Mesendoderm (in vitro differentiated cells): ENCODE measurements at regions not wholly inside any gene's neighbourhood (a gene's known extent, or its start where the extent isn't known, plus 50 kb on each side); places are given as distances from the start of the nearest gene placed in this dataset.

Experiments used
- DNase-seq: peaks from one replicate; pipeline ENCODE4 v3.0.0; 2013
- H2AK5ac ChIP-seq: 2 replicates; pipeline ENCODE4 v1.6.1; 2013; ENCODE audit warnings: low read length, inconsistent platforms
- H2BK120ac ChIP-seq: 2 replicates; pipeline ENCODE4 v1.6.1; 2013; ENCODE audit warnings: low read depth, mild to moderate bottlenecking, low read length, moderate library complexity, mixed read lengths
- H2BK15ac ChIP-seq: replicated peaks from 2 replicates; pipeline ENCODE4 v1.6.1; 2013; ENCODE audit warnings: low read depth, mild to moderate bottlenecking, moderate library complexity
- H2BK5ac ChIP-seq: 2 replicates; pipeline ENCODE4 v1.6.1; 2013; ENCODE audit warnings: low read length, inconsistent platforms
- H3K18ac ChIP-seq: 2 replicates; pipeline ENCODE4 v1.6.1; 2013; ENCODE audit warnings: mild to moderate bottlenecking, low read length, mixed read lengths
- H3K23ac ChIP-seq: one replicate; pipeline ENCODE4 v1.6.1; 2013; ENCODE audit warnings: low read length
- H3K27ac ChIP-seq: 2 replicates; pipeline ENCODE4 v1.5.1; 2013; ENCODE audit warnings: low read depth, mild to moderate bottlenecking, inconsistent platforms, low read length, moderate library complexity
- H3K27me3 ChIP-seq: 2 replicates; pipeline ENCODE4 v1.6.1; 2013; ENCODE audit warnings: low read length, control low read depth, mild to moderate bottlenecking, inconsistent platforms; ENCODE audit not compliant: insufficient read depth, poor library complexity
- H3K36me3 ChIP-seq: 2 replicates; pipeline ENCODE4 v1.6.1; 2013; ENCODE audit warnings: low read length, inconsistent platforms; ENCODE audit not compliant: control insufficient read depth, insufficient read depth
- H3K4ac ChIP-seq: one replicate; pipeline ENCODE4 v1.6.1; 2013; ENCODE audit warnings: low read depth, mild to moderate bottlenecking, low read length, moderate library complexity
- H3K4me1 ChIP-seq: 2 replicates; pipeline ENCODE4 v1.6.1; 2013; ENCODE audit warnings: low read depth, low read length, inconsistent platforms; ENCODE audit not compliant: control insufficient read depth
- H3K4me2 ChIP-seq: 2 replicates; pipeline ENCODE4 v1.6.1; 2013; ENCODE audit warnings: low read length
- H3K4me3 ChIP-seq: 2 replicates; pipeline ENCODE4 v1.5.1; 2013; ENCODE audit warnings: mild to moderate bottlenecking, low read length
- H3K56ac ChIP-seq: one replicate; pipeline ENCODE4 v1.6.1; 2013; ENCODE audit warnings: low read length
- H3K79me1 ChIP-seq: 2 replicates; pipeline ENCODE4 v1.6.1; 2013; ENCODE audit warnings: low read length, inconsistent platforms
- H3K79me2 ChIP-seq: 2 replicates; pipeline ENCODE4 v1.6.1; 2013; ENCODE audit warnings: mild to moderate bottlenecking, low read length; ENCODE audit not compliant: control insufficient read depth, insufficient read depth
- H3K9ac ChIP-seq: 2 replicates; pipeline ENCODE4 v1.6.1; 2013; ENCODE audit warnings: low read length, inconsistent platforms
- H4K5ac ChIP-seq: one replicate; pipeline ENCODE4 v1.6.1; 2013; ENCODE audit warnings: low read length
- H4K8ac ChIP-seq: one replicate; pipeline ENCODE4 v1.6.1; 2013; ENCODE audit warnings: low read depth, mild to moderate bottlenecking, control low read depth, low read length, moderate library complexity
- WGBS: extraction: QIAGEN DNeasy Blood & Tissue Kit; methylation state at CpG from one replicate; pipeline ENCODE4 v1.1.7; 2013; ENCODE audit warnings: low lambda C conversion rate, missing lambda C conversion rate; ENCODE audit not compliant: insufficient coverage; ENCODE audit errors: extremely low coverage; 5-methylcytosine and 5-hydroxymethylcytosine counted together

DNA sequence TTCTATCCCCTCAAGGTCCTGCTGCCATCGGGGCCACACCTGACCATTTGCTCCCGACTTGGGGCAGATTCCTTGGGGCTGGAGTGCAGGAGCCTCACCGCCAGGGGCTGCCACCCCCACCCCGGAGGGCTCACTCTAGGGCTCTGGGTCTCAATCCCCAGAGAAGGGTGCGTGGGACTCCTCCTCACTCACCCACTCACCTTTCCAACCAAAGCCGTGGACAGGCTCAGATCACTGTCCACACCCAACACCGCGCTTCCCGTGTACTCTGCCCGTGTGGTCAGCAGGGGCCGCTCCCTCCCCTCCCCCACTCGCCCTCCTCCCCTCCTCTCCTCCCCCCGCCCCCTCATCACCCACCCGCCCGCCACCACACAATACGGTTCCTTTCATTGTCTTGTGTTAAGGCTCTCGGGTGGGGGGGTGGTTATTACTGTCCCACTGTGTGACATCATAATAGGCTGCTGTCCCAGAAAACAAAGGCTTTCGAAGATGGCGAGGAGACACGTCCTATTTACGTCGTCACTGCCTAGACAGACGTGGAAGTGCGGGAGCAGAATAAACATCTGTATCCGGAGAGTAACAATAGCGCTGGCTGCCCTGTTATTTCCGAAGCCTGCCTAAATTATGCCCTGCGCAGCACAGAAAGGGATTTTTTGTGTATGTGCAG lies 85.8 kb downstream of the YTHDF1 start:
- Histone ChIP-seq H2BK15ac (no peak overlapping the region), H3K27ac (no peak overlapping the region), H3K4me1 (no peaks in the 10 kb centered on the region), H3K79me1 (no peaks in the 10 kb centered on the region), H3K18ac (no peak overlapping the region), H2AK5ac (no peak overlapping the region), H2BK120ac (no peak overlapping the region), H3K4me3 (no peak overlapping the region), H3K4me2 (peak overlapping the region; percentile 6), H3K36me3 (no peaks in the 10 kb centered on the region), H3K27me3 (no peaks in the 10 kb centered on the region), H3K4ac (no peak overlapping the region), H3K56ac (peak overlapping the region; percentile 3), H3K23ac (no peak overlapping the region), H4K8ac (no peak overlapping the region), H2BK5ac (no peak overlapping the region), H4K5ac (no peak overlapping the region), H3K9ac (no peak overlapping the region), H3K79me2 (no peaks in the 10 kb centered on the region)
- peak; percentile 7 for DNase-seq
- no CpG with 5 or more reads among the region's 28 CpGs for WGBS

DNA sequence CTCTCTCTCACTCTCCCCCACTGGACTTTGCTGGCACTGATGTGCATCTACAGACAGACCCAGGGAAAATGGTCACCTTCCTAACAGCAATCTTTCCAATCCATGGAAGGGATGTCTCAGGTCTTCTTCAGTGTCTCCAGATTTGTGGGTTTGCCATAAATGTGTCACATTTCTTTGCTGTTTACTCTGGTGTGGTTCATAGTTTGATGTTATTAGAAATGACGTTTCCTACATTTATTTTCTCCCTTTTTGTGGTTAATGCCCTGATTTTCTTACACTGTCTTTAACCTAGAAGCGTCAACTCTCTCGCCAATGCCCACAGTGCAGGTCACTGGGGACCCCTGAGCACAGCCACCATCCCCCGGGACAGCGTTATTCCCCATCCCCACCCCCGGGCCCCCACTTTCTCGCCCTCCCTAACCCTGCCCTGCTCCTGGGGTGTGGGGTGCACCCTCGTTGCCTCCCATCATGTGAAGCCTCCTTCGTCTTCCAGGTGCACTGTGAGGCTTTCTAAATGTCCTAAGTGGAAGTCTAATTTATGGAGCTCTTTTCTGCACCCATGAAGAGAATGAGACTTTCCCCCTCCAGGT lies 86.5 kb downstream of the YTHDF1 start:
- H3K79me1 ChIP-seq = no peaks in the 10 kb centered on the region
- no peak overlapping the region for H2AK5ac ChIP-seq
- WGBS = no CpG with 5 or more reads among the region's 9 CpGs
- no peak overlapping the region for H2BK120ac ChIP-seq
- no peak overlapping the region for H3K23ac ChIP-seq
- H4K5ac ChIP-seq = no peak overlapping the region
- H4K8ac ChIP-seq = no peak overlapping the region
- no peak overlapping the region for H3K4ac ChIP-seq
- no peaks in the 10 kb centered on the region for H3K79me2 ChIP-seq
- H3K18ac ChIP-seq = no peak overlapping the region
- DNase-seq = no peak
- no peak overlapping the region for H2BK5ac ChIP-seq
- H3K27ac ChIP-seq = no peak overlapping the region
- H3K36me3 ChIP-seq = no peaks in the 10 kb centered on the region
- H3K27me3 ChIP-seq = no peaks in the 10 kb centered on the region
- H3K9ac ChIP-seq = no peak overlapping the region
- H3K4me3 ChIP-seq = no peak overlapping the region
- no peaks in the 10 kb centered on the region for H3K4me1 ChIP-seq
- H3K56ac ChIP-seq = no peak overlapping the region
- no peak overlapping the region for H3K4me2 ChIP-seq
- no peak overlapping the region for H2BK15ac ChIP-seq

DNA sequence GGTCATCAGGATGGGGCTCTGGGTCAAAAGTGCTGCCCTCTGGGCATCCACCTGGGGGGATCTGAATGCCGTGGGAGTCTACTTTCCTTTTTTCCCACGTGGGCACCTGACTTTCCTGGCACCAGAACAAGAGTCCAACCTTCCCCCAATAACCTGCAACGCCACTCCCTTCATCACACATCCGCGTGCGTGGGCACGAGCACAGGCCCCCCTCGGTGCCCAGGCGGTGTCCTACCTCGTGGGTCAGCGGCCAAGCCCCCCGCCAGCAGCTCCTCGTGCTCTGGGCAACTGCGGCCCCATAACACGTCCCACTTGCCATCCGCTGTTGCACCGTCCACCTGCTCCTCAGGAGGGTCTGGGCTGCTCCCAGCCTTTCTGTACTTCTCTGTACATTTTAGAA lies 87.0 kb downstream of the YTHDF1 start:
- Histone ChIP-seq H3K4me2 (no peak overlapping the region), H2BK5ac (no peak overlapping the region), H4K8ac (no peak overlapping the region), H3K23ac (no peak overlapping the region), H2BK120ac (no peak overlapping the region), H3K56ac (no peak overlapping the region), H3K4ac (no peak overlapping the region), H3K9ac (no peak overlapping the region), H3K36me3 (no peaks in the 10 kb centered on the region), H3K79me1 (no peaks in the 10 kb centered on the region), H2AK5ac (no peak overlapping the region), H3K18ac (no peak overlapping the region), H3K27me3 (no peaks in the 10 kb centered on the region), H3K27ac (no peak overlapping the region), H3K4me3 (no peak overlapping the region), H3K79me2 (no peaks in the 10 kb centered on the region), H2BK15ac (no peak overlapping the region), H4K5ac (no peak overlapping the region), H3K4me1 (no peaks in the 10 kb centered on the region)
- no peak for DNase-seq
- no CpG with 5 or more reads among the region's 17 CpGs for WGBS

DNA sequence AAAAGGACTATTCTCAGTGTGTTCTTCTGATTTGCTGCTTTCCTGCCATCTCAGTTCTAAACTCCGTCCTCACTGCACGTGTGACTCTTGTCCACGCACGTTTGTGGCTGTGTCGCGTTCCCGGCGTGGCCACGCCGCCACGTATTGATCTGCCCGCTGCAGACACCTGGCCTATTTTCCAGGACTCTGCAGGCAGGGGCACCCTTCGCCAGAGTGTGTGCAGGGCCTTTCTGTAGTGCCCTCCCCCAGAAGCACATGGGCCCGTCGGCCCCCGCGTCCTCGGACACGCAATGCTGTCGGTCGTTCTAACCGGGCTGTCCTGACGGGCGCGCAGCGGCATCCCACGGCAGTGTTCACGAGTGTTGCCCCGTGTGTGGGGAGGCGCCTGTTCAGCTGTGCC lies 87.6 kb downstream of the YTHDF1 start:
- WGBS = no CpG with 5 or more reads among the region's 30 CpGs
- Histone ChIP-seq H3K23ac (no peak overlapping the region), H3K79me1 (no peaks in the 10 kb centered on the region), H2BK120ac (no peak overlapping the region), H3K27ac (no peak overlapping the region), H3K18ac (no peak overlapping the region), H3K9ac (no peak overlapping the region), H3K4me1 (no peaks in the 10 kb centered on the region), H3K36me3 (no peaks in the 10 kb centered on the region), H4K5ac (no peak overlapping the region), H2AK5ac (no peak overlapping the region), H3K56ac (no peak overlapping the region), H4K8ac (no peak overlapping the region), H3K4ac (no peak overlapping the region), H2BK5ac (no peak overlapping the region), H3K79me2 (no peaks in the 10 kb centered on the region), H2BK15ac (no peak overlapping the region), H3K27me3 (no peaks in the 10 kb centered on the region), H3K4me2 (no peak overlapping the region), H3K4me3 (no peak overlapping the region)
- no peak for DNase-seq

DNA sequence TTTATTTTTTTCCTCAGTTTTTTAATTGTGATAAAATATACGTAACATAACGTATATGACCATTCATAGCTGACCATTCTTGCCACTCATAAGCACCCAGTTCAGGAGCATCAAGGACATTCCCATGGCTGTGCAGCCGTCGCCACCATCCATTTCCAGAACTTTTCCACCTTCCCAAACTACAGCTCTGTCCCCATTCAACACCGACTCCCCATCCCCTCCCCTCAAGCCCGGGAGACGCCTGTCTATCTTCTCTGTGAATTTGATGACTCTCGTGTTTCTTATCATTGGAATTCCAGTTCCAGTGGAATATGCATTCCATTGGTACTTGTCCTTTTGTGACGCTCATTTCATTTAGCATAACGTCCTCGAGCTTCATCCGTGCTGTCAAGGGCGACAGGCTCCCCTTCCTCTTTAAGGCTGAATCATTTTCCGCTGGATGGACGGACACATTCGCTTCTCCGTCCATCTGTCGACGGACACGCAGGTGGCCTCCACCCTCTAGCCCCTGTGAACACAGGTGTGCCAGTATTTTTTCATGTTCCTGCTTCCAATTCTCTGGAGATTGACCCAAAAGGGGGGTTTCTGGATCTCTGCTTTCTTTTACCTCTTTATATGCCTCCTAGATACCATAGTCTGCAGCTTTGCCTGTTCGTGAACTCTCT lies 88.1 kb downstream of the YTHDF1 start:
- no peak overlapping the region for H3K56ac ChIP-seq
- no peak overlapping the region for H4K8ac ChIP-seq
- no peak overlapping the region for H4K5ac ChIP-seq
- no peaks in the 10 kb centered on the region for H3K27me3 ChIP-seq
- no peak overlapping the region for H3K4me2 ChIP-seq
- H3K4me3 ChIP-seq = no peak overlapping the region
- H2BK120ac ChIP-seq = no peak overlapping the region
- no peaks in the 10 kb centered on the region for H3K79me2 ChIP-seq
- H2BK15ac ChIP-seq = no peak overlapping the region
- no peak overlapping the region for H3K27ac ChIP-seq
- WGBS = no CpG with 5 or more reads among the region's 21 CpGs
- H2BK5ac ChIP-seq = no peak overlapping the region
- H3K36me3 ChIP-seq = no peaks in the 10 kb centered on the region
- DNase-seq = no peak
- H3K18ac ChIP-seq = no peak overlapping the region
- no peak overlapping the region for H2AK5ac ChIP-seq
- H3K79me1 ChIP-seq = no peaks in the 10 kb centered on the region
- H3K4me1 ChIP-seq = no peaks in the 10 kb centered on the region
- H3K4ac ChIP-seq = no peak overlapping the region
- no peak overlapping the region for H3K9ac ChIP-seq
- no peak overlapping the region for H3K23ac ChIP-seq
